ENCODE measurements at regions not wholly inside any gene's neighbourhood (a gene's known extent, or its start where the extent isn't known, plus 50 kb on each side); places are given as distances from the start of the nearest gene placed in this dataset.

GRCh38 chr10:44724415-44725174, 186.5 kb upstream of the TMEM72 start:
- TF ChIP-seq, protein P1, sequence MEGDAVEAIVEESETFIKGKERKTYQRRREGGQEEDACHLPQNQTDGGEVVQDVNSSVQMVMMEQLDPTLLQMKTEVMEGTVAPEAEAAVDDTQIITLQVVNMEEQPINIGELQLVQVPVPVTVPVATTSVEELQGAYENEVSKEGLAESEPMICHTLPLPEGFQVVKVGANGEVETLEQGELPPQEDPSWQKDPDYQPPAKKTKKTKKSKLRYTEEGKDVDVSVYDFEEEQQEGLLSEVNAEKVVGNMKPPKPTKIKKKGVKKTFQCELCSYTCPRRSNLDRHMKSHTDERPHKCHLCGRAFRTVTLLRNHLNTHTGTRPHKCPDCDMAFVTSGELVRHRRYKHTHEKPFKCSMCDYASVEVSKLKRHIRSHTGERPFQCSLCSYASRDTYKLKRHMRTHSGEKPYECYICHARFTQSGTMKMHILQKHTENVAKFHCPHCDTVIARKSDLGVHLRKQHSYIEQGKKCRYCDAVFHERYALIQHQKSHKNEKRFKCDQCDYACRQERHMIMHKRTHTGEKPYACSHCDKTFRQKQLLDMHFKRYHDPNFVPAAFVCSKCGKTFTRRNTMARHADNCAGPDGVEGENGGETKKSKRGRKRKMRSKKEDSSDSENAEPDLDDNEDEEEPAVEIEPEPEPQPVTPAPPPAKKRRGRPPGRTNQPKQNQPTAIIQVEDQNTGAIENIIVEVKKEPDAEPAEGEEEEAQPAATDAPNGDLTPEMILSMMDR (IDR thresholded peaks at IDR 0.05): no peak
- TF ChIP-seq EP300 (IDR thresholded peaks at IDR 0.05) (no peak), POLR2A (IDR thresholded peaks at IDR 0.05) (no peak)
